ENCODE measurements at regions not wholly inside any gene's neighbourhood (a gene's known extent, or its start where the extent isn't known, plus 50 kb on each side); places are given as distances from the start of the nearest gene placed in this dataset.

- TF ChIP-seq CTCF (IDR thresholded peaks at IDR 0.05; ENCODE audit: low read depth, low read length): no peak
- peaks cover 2% of the 10 kb centered on the region; the same call in 1 of the 2 replicates for H3K4me1 ChIP-seq
- H3K36me3 ChIP-seq: no peaks in the 10 kb centered on the region
- H3K4me3 ChIP-seq (ENCODE audit: low read depth, low read length): no peak overlapping the region
- no peak for DNase-seq
- H3K9me3 ChIP-seq: no peaks in the 10 kb centered on the region
- no peaks in the 10 kb centered on the region for H3K27me3 ChIP-seq
These were observed 165.0 kb downstream of the ETS2 start for GRCh38 chr21:38970765-38971164.

- Histone ChIP-seq H3K4me1 (peaks cover 3% of the 10 kb centered on the region; the same call in 1 of the 2 replicates), H3K27me3 (no peaks in the 10 kb centered on the region), H3K9me3 (no peaks in the 10 kb centered on the region), H3K36me3 (no peaks in the 10 kb centered on the region), H3K4me3 (ENCODE audit: low read depth, low read length) (no peak overlapping the region)
- TF ChIP-seq CTCF (IDR thresholded peaks at IDR 0.05; ENCODE audit: low read depth, low read length): no peak
- no peak for DNase-seq
These were observed 163.3 kb downstream of the ETS2 start for GRCh38 chr21:38968887-38969543.

GRCh38 chr21:38965910-38966504, 160.3 kb downstream of the ETS2 start:
- Histone ChIP-seq H3K27me3 (no peaks in the 10 kb centered on the region), H3K9me3 (no peaks in the 10 kb centered on the region), H3K4me3 (ENCODE audit: low read depth, low read length) (peak overlapping the region; percentile 24; the same call in 1 of the 2 replicates), H3K36me3 (no peaks in the 10 kb centered on the region), H3K4me1 (peaks cover 3% of the 10 kb centered on the region; the same call in 1 of the 2 replicates)
- no peak for TF ChIP-seq CTCF (IDR thresholded peaks at IDR 0.05; ENCODE audit: low read depth, low read length)
- peak; percentile 72 for DNase-seq

GRCh38 chr21:38965241-38965640, 159.5 kb downstream of the ETS2 start:
- no peak for DNase-seq
- no peak overlapping the region for H3K4me3 ChIP-seq (ENCODE audit: low read depth, low read length)
- H3K4me1 ChIP-seq: peaks cover 3% of the 10 kb centered on the region; the same call in 1 of the 2 replicates
- TF ChIP-seq CTCF (IDR thresholded peaks at IDR 0.05; ENCODE audit: low read depth, low read length): no peak
- no peaks in the 10 kb centered on the region for H3K36me3 ChIP-seq
- H3K9me3 ChIP-seq: no peaks in the 10 kb centered on the region
- no peaks in the 10 kb centered on the region for H3K27me3 ChIP-seq

GRCh38 chr21:38963006-38963405, 157.3 kb downstream of the ETS2 start:
- Histone ChIP-seq H3K36me3 (no peaks in the 10 kb centered on the region), H3K4me1 (peaks cover 3% of the 10 kb centered on the region; the same call in 1 of the 2 replicates), H3K4me3 (ENCODE audit: low read depth, low read length) (no peak overlapping the region), H3K27me3 (no peaks in the 10 kb centered on the region), H3K9me3 (no peaks in the 10 kb centered on the region)
- no peak for TF ChIP-seq CTCF (IDR thresholded peaks at IDR 0.05; ENCODE audit: low read depth, low read length)
- DNase-seq: no peak

GRCh38 chr21:38960251-38960650, 154.5 kb downstream of the ETS2 start:
- Histone ChIP-seq H3K4me3 (ENCODE audit: low read depth, low read length) (no peak overlapping the region), H3K36me3 (no peaks in the 10 kb centered on the region), H3K27me3 (no peaks in the 10 kb centered on the region), H3K9me3 (no peaks in the 10 kb centered on the region), H3K4me1 (peaks cover 5% of the 10 kb centered on the region; the same call in 1 of the 2 replicates)
- no peak for DNase-seq
- TF ChIP-seq CTCF (IDR thresholded peaks at IDR 0.05; ENCODE audit: low read depth, low read length): no peak

Data from BE2C (cell line).